OCI-LY3 (cell line): ENCODE measurements at regions not wholly inside any gene's neighbourhood (a gene's known extent, or its start where the extent isn't known, plus 50 kb on each side); places are given as distances from the start of the nearest gene placed in this dataset.

ENCODE experiments used
- H2AFZ ChIP-seq: fragments of 200-600, 300-600 bp; shearing (Covaris generic); 2 replicates; pipeline ENCODE4 v1.6.0; 2014; ENCODE audit warnings: antibody characterized with exemption, low read depth, low read length
- H3K27ac ChIP-seq: fragments of 200-600, 300-600 bp; sonication (generic); 2 replicates; pipeline ENCODE4 v1.5.1; 2014; ENCODE audit warnings: mild to moderate bottlenecking, low read length, moderate library complexity, mixed read lengths
- H3K27me3 ChIP-seq: fragments of 200-600, 300-600 bp; sonication (generic); 2 replicates; pipeline ENCODE4 v1.6.1; 2014; ENCODE audit warnings: low read depth, low read length, mixed read lengths
- H3K36me3 ChIP-seq: fragments of 200-600, 300-600 bp; sonication (generic); replicated peaks from 2 replicates; pipeline ENCODE3; 2014; ENCODE audit warnings: low read depth, low read length, mixed read lengths
- H3K4me1 ChIP-seq: fragments of 300-600, 200-600 bp; sonication (generic); 2 replicates; pipeline ENCODE4 v1.6.1; 2014; ENCODE audit warnings: low read length, mixed read lengths
- H3K4me2 ChIP-seq: fragments of 200-600, 300-600 bp; sonication (generic); 2 replicates; pipeline ENCODE4 v1.6.1; 2014; ENCODE audit warnings: low read length, mixed read lengths
- H3K4me3 ChIP-seq: fragments of 300-600, 200-600 bp; sonication (generic); 2 replicates; pipeline ENCODE4 v1.5.1; 2014; ENCODE audit warnings: antibody characterized with exemption, mild to moderate bottlenecking, low read length, moderate library complexity
- H3K79me2 ChIP-seq: fragments of 300-600, 200-600 bp; shearing (Covaris generic); 2 replicates; pipeline ENCODE4 v1.6.1; 2014; ENCODE audit warnings: mild to moderate bottlenecking, low read length, mixed read lengths
- H3K9ac ChIP-seq: fragments of 300-600, 200-600 bp; shearing (Covaris generic); 2 replicates; pipeline ENCODE4 v1.6.0; 2014; ENCODE audit warnings: mild to moderate bottlenecking, low read length, moderate library complexity
- H3K9me3 ChIP-seq: fragments of 200-600, 300-600 bp; shearing (Covaris generic); 2 replicates; pipeline ENCODE4 v1.6.1; 2014; ENCODE audit warnings: low read length, mixed read lengths; ENCODE audit not compliant: insufficient read depth
- H4K20me1 ChIP-seq: fragments of 200-600, 300-600 bp; sonication (generic); 2 replicates; pipeline ENCODE4 v1.6.1; 2016; ENCODE audit warnings: low read length, mixed read lengths; ENCODE audit not compliant: insufficient read depth
- CTCF ChIP-seq: fragments of 200-600, 300-600 bp; sonication (generic); IDR thresholded peaks from 2 replicates; pipeline ENCODE4 v1.5.1; 2014; ENCODE audit warnings: antibody characterized with exemption, low read length, low read depth
- EZH2phosphoT487 ChIP-seq: fragments of 200-600 bp; shearing (Covaris generic); IDR thresholded peaks from 2 replicates; pipeline ENCODE4 v1.6.1; 2018; ENCODE audit warnings: antibody characterized with exemption, mixed run types, low read depth

DNA sequence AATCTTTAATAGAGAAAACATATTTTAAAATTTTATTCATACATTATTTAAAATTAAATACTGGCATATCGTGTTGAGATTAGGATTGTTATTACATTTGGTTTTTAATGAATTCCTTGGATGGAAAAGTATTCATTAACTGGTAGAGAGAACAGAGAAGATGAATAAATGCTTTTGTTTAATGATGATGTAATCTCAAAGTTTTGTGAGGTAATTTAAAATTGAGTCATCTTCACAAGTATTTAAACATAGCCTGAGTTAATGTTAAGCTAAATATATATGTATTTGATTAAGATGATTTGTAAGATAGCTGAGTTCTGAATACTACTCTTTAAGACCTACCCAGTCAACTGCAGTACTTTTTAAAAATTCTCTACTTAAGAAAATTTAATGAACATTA lies 713.4 kb upstream of the VRK2 start:
- Histone ChIP-seq H3K4me3 (no peak overlapping the region), H3K27me3 (no peaks in the 10 kb centered on the region), H3K79me2 (no peaks in the 10 kb centered on the region), H3K4me1 (no peaks in the 10 kb centered on the region), H3K27ac (no peak overlapping the region), H3K9ac (no peak overlapping the region), H4K20me1 (no peaks in the 10 kb centered on the region), H3K36me3 (no peaks in the 10 kb centered on the region), H2AFZ (no peak overlapping the region), H3K4me2 (no peak overlapping the region), H3K9me3 (no peaks in the 10 kb centered on the region)
- TF ChIP-seq EZH2phosphoT487 (no peak), CTCF (no peak)

- Histone ChIP-seq H3K4me2 (no peak overlapping the region), H3K4me1 (no peaks in the 10 kb centered on the region), H3K27me3 (no peaks in the 10 kb centered on the region), H3K27ac (no peak overlapping the region), H2AFZ (no peak overlapping the region), H3K9me3 (no peaks in the 10 kb centered on the region), H4K20me1 (no peaks in the 10 kb centered on the region), H3K79me2 (no peaks in the 10 kb centered on the region), H3K36me3 (no peaks in the 10 kb centered on the region), H3K9ac (no peak overlapping the region), H3K4me3 (no peak overlapping the region)
- no peak for TF ChIP-seq CTCF
- TF ChIP-seq EZH2phosphoT487: no peak
These were observed 703.1 kb upstream of the VRK2 start for GRCh38 chr2:57343391-57344006.

GRCh38 chr2:57368190-57368589 lies 678.4 kb upstream of the VRK2 start:
- Histone ChIP-seq H2AFZ (peak overlapping the region; percentile 39; the same call in 1 of the 2 replicates), H3K79me2 (no peaks in the 10 kb centered on the region), H3K4me2 (no peak overlapping the region), H3K36me3 (no peaks in the 10 kb centered on the region), H3K4me3 (no peak overlapping the region), H3K9ac (no peak overlapping the region), H3K4me1 (no peaks in the 10 kb centered on the region), H3K9me3 (no peaks in the 10 kb centered on the region), H3K27ac (no peak overlapping the region), H4K20me1 (no peaks in the 10 kb centered on the region), H3K27me3 (no peaks in the 10 kb centered on the region)
- TF ChIP-seq CTCF: no peak
- TF ChIP-seq EZH2phosphoT487: no peak

- Histone ChIP-seq H4K20me1 (no peaks in the 10 kb centered on the region), H3K4me2 (no peak overlapping the region), H3K4me1 (no peaks in the 10 kb centered on the region), H3K27ac (no peak overlapping the region), H3K27me3 (no peaks in the 10 kb centered on the region), H3K4me3 (no peak overlapping the region), H3K9me3 (no peaks in the 10 kb centered on the region), H3K9ac (no peak overlapping the region), H3K79me2 (no peaks in the 10 kb centered on the region), H2AFZ (no peak overlapping the region), H3K36me3 (no peaks in the 10 kb centered on the region)
- TF ChIP-seq CTCF (no peak), EZH2phosphoT487 (no peak)
These were observed 675.6 kb upstream of the VRK2 start for GRCh38 chr2:57370882-57371585.
